BJ (cell line): ENCODE measurements at regions not wholly inside any gene's neighbourhood (a gene's known extent, or its start where the extent isn't known, plus 50 kb on each side); places are given as distances from the start of the nearest gene placed in this dataset.

Experiments
- CTCF ChIA-PET: fragments of 350-600 bp; formaldehyde crosslinking; extraction: SDS; loops from one replicate; lab custom pipeline; 2021; ENCODE audit warnings: antibody characterized with exemption, inconsistent platforms; lab: Yijun Ruan, JAX
- POLR2A ChIA-PET: fragments of 300-600 bp; sonication (Branson Sonifier 250); formaldehyde crosslinking; extraction: SDS; loops from one replicate; lab custom pipeline; 2021; ENCODE audit warnings: antibody characterized with exemption; lab: Charles Lee
- DNase-seq: peaks from one replicate; pipeline ENCODE4 v3.0.0-alpha.2; 2011; ENCODE audit warnings: low read depth
- H3K27me3 ChIP-seq: 2 replicates; pipeline ENCODE4 v1.6.0; 2011; ENCODE audit warnings: low read length; ENCODE audit not compliant: control insufficient read depth, insufficient read depth
- H3K36me3 ChIP-seq: 2 replicates; pipeline ENCODE4 v1.5.1; 2011; ENCODE audit warnings: low read length; ENCODE audit not compliant: control insufficient read depth, insufficient read depth
- H3K4me3 ChIP-seq: 2 replicates; pipeline ENCODE4 v1.5.1; 2011; ENCODE audit warnings: low read depth, mild to moderate bottlenecking, control low read depth, low read length
- TF ChIP-seq, protein P1 (sequence below): IDR thresholded peaks from 2 replicates; pipeline ENCODE4 v1.5.1; 2011; ENCODE audit warnings: low read depth, mild to moderate bottlenecking, control low read depth, inconsistent platforms, low read length, moderate library complexity; ENCODE audit not compliant: insufficient read depth

DNA sequence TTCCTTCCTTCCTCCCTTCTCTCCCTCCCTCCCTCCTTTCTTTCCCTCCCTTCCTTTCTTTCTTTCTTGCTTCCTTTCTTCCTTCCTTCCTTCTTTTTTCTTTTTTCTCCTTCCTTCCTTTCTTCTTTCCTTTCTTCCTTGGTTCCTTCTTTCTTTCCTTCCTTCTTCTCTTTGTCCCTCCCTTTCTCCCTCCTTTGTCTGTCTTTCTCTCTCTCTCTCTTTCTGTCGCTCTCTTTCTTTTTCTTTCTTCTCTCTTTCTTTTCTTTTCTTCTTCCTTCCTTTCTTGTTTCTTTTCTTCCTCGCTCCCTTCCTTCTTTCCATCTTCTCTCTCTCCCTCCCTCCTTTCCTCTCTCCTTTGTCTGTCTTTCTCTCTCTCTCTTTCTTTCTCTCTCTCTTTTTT is 601.9 kb upstream of the JAG1 start:
- no peak overlapping the region for H3K4me3 ChIP-seq
- CTCF ChIA-PET: no interaction called here
- DNase-seq: no peak
- H3K27me3 ChIP-seq: no peaks in the 10 kb centered on the region
- TF ChIP-seq, protein P1, sequence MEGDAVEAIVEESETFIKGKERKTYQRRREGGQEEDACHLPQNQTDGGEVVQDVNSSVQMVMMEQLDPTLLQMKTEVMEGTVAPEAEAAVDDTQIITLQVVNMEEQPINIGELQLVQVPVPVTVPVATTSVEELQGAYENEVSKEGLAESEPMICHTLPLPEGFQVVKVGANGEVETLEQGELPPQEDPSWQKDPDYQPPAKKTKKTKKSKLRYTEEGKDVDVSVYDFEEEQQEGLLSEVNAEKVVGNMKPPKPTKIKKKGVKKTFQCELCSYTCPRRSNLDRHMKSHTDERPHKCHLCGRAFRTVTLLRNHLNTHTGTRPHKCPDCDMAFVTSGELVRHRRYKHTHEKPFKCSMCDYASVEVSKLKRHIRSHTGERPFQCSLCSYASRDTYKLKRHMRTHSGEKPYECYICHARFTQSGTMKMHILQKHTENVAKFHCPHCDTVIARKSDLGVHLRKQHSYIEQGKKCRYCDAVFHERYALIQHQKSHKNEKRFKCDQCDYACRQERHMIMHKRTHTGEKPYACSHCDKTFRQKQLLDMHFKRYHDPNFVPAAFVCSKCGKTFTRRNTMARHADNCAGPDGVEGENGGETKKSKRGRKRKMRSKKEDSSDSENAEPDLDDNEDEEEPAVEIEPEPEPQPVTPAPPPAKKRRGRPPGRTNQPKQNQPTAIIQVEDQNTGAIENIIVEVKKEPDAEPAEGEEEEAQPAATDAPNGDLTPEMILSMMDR: no peak
- no peaks in the 10 kb centered on the region for H3K36me3 ChIP-seq
- POLR2A ChIA-PET: no interaction called here

DNA sequence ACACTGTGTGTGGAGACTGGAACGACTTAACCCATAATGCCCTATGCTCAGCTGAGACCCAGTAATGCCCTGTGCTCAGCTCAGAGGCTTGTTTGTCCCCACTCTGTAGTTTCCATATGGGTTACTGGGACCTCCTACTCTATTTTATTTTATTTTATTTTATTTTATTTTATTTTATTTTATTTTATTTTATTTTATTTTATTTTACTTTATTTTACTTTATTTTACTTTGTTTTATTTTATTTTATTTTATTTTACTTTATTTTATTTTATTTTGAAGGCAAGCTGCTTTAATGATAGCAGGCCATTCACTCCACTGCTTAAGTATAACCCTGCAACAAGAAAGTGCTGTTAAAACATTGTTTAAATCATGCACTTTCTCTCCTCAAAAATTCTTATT is 603.4 kb upstream of the JAG1 start:
- no peak for DNase-seq
- no peak overlapping the region for H3K4me3 ChIP-seq
- ChIA-PET CTCF (interaction anchor here (0.7 to 1.0 kb wide), 2 partner anchors 313 to 601 kb away, joined by 3 read pairs; no protein-coding TSS in a partner anchor), POLR2A (interaction anchor here (0.6 kb wide), 1 partner anchor 21 kb away, joined by 3 read pairs; no protein-coding TSS in a partner anchor)
- H3K27me3 ChIP-seq: no peaks in the 10 kb centered on the region
- no peaks in the 10 kb centered on the region for H3K36me3 ChIP-seq
- TF ChIP-seq, protein P1: no peak

DNA sequence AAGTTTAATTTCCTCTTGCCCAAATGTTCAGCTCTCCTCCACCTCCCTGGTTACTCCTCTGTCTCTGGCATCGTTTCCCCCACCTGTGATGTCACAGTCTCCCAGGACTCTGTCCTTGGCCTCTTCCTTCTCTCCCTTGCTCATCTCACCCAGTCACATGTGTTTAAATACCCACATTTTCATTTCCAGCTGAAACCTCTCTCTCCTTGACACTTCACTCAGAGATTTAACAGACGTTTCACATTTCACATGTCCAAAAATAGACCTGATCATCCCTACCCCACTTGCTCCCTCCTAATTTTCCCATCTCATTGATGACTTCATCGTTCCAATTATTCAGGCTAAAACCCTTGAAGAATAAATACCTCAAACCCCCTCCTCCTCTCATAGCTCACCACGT is 604.1 kb upstream of the JAG1 start:
- H3K36me3 ChIP-seq: no peaks in the 10 kb centered on the region
- TF ChIP-seq, protein P1: no peak
- H3K27me3 ChIP-seq: no peaks in the 10 kb centered on the region
- DNase-seq: no peak
- H3K4me3 ChIP-seq: no peak overlapping the region
- ChIA-PET CTCF (interaction anchor here (0.7 to 1.0 kb wide), 3 partner anchors 265 to 601 kb away, joined by 3 read pairs; no protein-coding TSS in a partner anchor), POLR2A (interaction anchor here (0.6 kb wide), 1 partner anchor 20 kb away, joined by 3 read pairs; no protein-coding TSS in a partner anchor)

DNA sequence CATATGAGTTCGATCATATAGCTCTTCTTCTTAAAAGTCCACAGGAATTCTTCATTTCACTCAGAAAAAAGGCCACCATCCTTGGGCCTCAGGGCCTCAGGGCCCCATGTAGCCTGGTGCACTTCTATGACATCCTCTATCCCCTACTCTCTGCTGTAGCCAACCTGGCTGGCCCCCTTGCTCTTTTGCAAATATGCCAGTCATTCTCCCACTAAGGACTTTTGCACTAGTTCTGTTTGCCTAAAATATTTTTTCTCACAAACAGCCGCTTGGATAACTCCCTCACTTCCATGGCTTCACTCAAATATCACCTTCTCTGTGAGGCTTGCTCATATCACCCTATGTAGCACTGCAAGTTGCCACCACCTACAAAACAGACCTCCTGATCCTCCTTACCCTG is 604.7 kb upstream of the JAG1 start:
- POLR2A ChIA-PET: no interaction called here
- DNase-seq: no peak
- Histone ChIP-seq H3K36me3 (no peaks in the 10 kb centered on the region), H3K27me3 (no peaks in the 10 kb centered on the region), H3K4me3 (no peak overlapping the region)
- TF ChIP-seq, protein P1: no peak
- CTCF ChIA-PET: interaction anchor here (0.7 kb wide), 1 partner anchor 264 kb away, joined by 3 read pairs; no protein-coding TSS in a partner anchor

DNA sequence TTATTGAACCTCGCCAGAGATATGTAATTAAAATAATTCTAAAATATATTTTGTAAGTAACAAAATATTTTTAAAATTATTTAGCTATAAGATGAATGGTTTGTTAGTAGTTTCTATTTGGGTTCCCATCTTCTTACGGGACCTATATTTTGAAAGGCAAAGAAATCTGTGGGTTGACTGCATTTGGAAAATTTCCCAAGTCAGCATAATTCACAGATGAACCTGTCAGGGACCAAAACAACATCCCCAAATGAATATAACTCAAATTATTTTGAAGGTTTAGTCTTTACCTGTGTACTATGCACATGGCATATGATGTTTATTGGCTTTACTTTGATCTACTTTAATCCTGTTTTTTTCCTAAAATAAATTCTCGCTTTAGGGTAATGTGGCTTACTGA is 607.4 kb upstream of the JAG1 start:
- TF ChIP-seq, protein P1: no peak
- CTCF ChIA-PET: no interaction called here
- POLR2A ChIA-PET: no interaction called here
- no peaks in the 10 kb centered on the region for H3K36me3 ChIP-seq
- H3K27me3 ChIP-seq: no peaks in the 10 kb centered on the region
- H3K4me3 ChIP-seq: no peak overlapping the region
- DNase-seq: no peak
